Thoracic aorta (tissue), 2 donors: ENCODE measurements at regions not wholly inside any gene's neighbourhood (a gene's known extent, or its start where the extent isn't known, plus 50 kb on each side); places are given as distances from the start of the nearest gene placed in this dataset.

ENCODE experiments used
- ATAC-seq: fragments of 150-250 bp; one replicate; pipeline ENCODE4 v1.8.0; 2017; ENCODE audit warnings: low read depth; ENCODE audit not compliant: insufficient number of reproducible peaks, low FRiP score
- DNase-seq: peaks from one replicate; pipeline ENCODE4 v3.0.0-alpha.2; 2020; ENCODE audit warnings: low spot score
- H3K27ac ChIP-seq, 2 donors: fragments of 200-600 bp; sonication (generic); 1 replicate in 1 of 2; 2 replicates in 1 of 2; pipeline ENCODE4 v1.5.1; 2016; ENCODE audit warnings: mild to moderate bottlenecking in 2 of 2, moderate library complexity in 2 of 2
- H3K27me3 ChIP-seq: fragments of 200-600 bp; sonication (generic); replicated peaks from 2 replicates; pipeline ENCODE4 v1.6.0; 2016; ENCODE audit warnings: mild to moderate bottlenecking; ENCODE audit not compliant: insufficient read depth
- H3K36me3 ChIP-seq: fragments of 200-600 bp; sonication (generic); one replicate; pipeline ENCODE4 v1.5.1; 2016
- H3K4me1 ChIP-seq, 2 donors: fragments of 200-600 bp; sonication (generic); 1 replicate in 1 of 2; 2 replicates in 1 of 2; pipeline versions ENCODE4 v1.5.1 to v1.6.0; 2016; ENCODE audit warnings: low read depth in 2 of 2, mild to moderate bottlenecking in 1 of 2; ENCODE audit not compliant: control insufficient read depth in 1 of 2
- H3K4me3 ChIP-seq: fragments of 200-600 bp; sonication (generic); 2 replicates; pipeline ENCODE4 v1.5.1; 2016; ENCODE audit warnings: mild to moderate bottlenecking
- H3K9me3 ChIP-seq: fragments of 200-600 bp; sonication (generic); 2 replicates; pipeline ENCODE4 v1.5.1; 2016
- CTCF ChIP-seq: fragments of 200-600 bp; sonication (generic); IDR thresholded peaks from one replicate; pipeline ENCODE4 v1.5.1; 2019; ENCODE audit warnings: antibody characterized with exemption

GRCh38 chr4:97353876-97354275 is 789.4 kb downstream of the STPG2 start:
- Histone ChIP-seq H3K27ac (no peak overlapping the region), H3K36me3 (no peaks in the 10 kb centered on the region), H3K4me1 (no peaks in the 10 kb centered on the region), H3K9me3 (no peaks in the 10 kb centered on the region), H3K27me3 (no peaks in the 10 kb centered on the region), H3K4me3 (no peak overlapping the region)
- ATAC-seq (no peak), DNase-seq (no peak)
- TF ChIP-seq CTCF: no peak

- H3K27ac ChIP-seq: no peak overlapping the region
- no peaks in the 10 kb centered on the region for H3K27me3 ChIP-seq
- H3K36me3 ChIP-seq: no peaks in the 10 kb centered on the region
- DNase-seq (no peak), ATAC-seq (no peak)
- no peak overlapping the region for H3K4me3 ChIP-seq
- TF ChIP-seq CTCF: no peak
- H3K4me1 ChIP-seq: no peaks in the 10 kb centered on the region
- H3K9me3 ChIP-seq: peaks cover 3% of the 10 kb centered on the region
These were observed 783.5 kb downstream of the STPG2 start for GRCh38 chr4:97359826-97360225.

GRCh38 chr4:97360733-97361132 is 782.5 kb downstream of the STPG2 start:
- Histone ChIP-seq H3K27ac (no peak overlapping the region), H3K27me3 (no peaks in the 10 kb centered on the region), H3K4me3 (no peak overlapping the region), H3K9me3 (peaks cover 3% of the 10 kb centered on the region), H3K4me1 (no peaks in the 10 kb centered on the region), H3K36me3 (no peaks in the 10 kb centered on the region)
- TF ChIP-seq CTCF: no peak
- DNase-seq: no peak
- no peak for ATAC-seq

GRCh38 chr4:97367878-97368277 is 775.4 kb downstream of the STPG2 start:
- ATAC-seq (no peak), DNase-seq (no peak)
- no peaks in the 10 kb centered on the region for H3K36me3 ChIP-seq
- no peaks in the 10 kb centered on the region for H3K4me1 ChIP-seq
- no peak overlapping the region for H3K4me3 ChIP-seq
- peaks cover 3% of the 10 kb centered on the region for H3K9me3 ChIP-seq
- H3K27ac ChIP-seq: no peak overlapping the region
- no peak for TF ChIP-seq CTCF
- H3K27me3 ChIP-seq: no peaks in the 10 kb centered on the region

- no peak overlapping the region for H3K27ac ChIP-seq
- H3K4me3 ChIP-seq: no peak overlapping the region
- DNase-seq (no peak), ATAC-seq (no peak)
- no peaks in the 10 kb centered on the region for H3K36me3 ChIP-seq
- TF ChIP-seq CTCF: no peak
- no peaks in the 10 kb centered on the region for H3K4me1 ChIP-seq
- H3K9me3 ChIP-seq: no peaks in the 10 kb centered on the region
- H3K27me3 ChIP-seq: no peaks in the 10 kb centered on the region
These were observed 772.7 kb downstream of the STPG2 start for GRCh38 chr4:97370568-97370967.
